Hematopoietic multipotent progenitor cell treated with erythropoietin and hydrocortisone succinate and interleukin-3 and kit ligand, for 8 days (in vitro differentiated cells): ENCODE measurements at regions not wholly inside any gene's neighbourhood (a gene's known extent, or its start where the extent isn't known, plus 50 kb on each side); places are given as distances from the start of the nearest gene placed in this dataset.

Experiments used
- DNase-seq: peaks from one replicate; pipeline ENCODE4 v3.0.0-alpha.2; 2015

DNA sequence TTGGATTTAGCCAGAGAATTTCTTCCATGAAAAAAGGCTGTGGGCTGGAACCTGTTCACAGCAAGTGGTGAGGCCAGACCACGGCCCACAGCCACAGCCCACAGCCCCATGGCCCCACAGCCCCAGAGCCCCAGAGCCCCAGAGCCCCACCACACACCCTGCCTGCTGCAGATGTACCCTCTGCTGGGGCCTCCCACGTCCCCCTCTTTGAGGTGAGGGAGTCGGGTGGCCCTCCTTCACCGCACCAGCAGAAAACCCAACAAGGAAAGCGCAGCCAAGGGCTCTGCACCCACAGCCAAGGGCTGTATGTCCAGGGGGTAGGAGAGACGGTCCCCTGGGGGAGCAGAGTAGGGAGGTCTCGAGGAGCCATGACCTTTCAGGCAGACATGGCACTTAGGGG is 327.5 kb upstream of the DIO3 start:
- no peak for DNase-seq

DNA sequence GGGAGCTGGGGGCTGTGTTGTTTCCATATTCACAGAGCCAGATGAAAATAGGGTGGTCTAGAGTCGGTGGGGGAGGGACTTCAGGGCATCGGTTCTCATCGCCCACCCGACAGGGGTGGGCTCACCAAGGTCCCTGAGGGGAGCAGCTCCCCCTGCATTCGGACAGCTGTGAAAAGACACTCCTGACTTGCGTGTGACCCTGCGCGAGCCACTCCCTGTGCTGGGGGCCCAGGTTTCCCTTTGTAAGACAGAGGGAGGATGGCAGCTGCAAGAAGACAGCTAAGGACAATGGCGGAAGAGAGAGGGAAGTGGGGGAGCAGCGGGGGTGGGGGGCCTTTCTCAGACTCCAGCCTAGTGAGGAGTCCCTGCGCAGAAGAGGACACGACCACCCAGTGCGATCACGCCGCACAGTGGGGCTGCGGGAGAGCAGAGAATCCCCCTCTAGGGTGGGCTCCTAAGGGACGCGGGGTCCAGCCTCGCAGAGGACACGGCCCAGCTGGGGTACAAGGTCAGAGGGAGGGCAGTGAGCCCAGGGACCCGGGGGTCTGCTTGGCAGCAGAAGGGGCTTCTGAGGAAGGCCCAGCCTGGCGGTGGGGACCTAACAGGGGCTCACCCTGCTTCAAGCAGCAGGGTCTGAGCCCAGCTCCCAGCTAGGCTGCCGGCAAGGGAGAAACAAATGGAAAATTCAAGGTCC is 326.9 kb upstream of the DIO3 start:
- DNase-seq: no peak

DNA sequence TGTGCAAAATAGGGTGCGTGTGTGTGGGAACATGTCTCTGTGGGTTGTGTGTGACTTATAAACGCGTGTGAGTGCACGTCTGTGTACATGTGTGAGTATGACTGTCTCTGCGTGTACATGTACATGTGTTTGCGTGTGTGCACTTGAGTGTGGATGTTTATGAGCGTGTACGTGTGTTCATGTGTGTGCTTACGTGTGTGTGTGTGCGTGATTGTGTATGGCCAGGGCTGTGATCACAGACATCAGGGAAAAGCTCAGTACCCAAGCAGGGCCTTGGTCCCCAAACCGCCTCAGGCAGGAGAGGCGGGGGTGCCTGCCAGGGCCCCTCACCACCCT is 326.3 kb upstream of the DIO3 start:
- DNase-seq: no peak

DNA sequence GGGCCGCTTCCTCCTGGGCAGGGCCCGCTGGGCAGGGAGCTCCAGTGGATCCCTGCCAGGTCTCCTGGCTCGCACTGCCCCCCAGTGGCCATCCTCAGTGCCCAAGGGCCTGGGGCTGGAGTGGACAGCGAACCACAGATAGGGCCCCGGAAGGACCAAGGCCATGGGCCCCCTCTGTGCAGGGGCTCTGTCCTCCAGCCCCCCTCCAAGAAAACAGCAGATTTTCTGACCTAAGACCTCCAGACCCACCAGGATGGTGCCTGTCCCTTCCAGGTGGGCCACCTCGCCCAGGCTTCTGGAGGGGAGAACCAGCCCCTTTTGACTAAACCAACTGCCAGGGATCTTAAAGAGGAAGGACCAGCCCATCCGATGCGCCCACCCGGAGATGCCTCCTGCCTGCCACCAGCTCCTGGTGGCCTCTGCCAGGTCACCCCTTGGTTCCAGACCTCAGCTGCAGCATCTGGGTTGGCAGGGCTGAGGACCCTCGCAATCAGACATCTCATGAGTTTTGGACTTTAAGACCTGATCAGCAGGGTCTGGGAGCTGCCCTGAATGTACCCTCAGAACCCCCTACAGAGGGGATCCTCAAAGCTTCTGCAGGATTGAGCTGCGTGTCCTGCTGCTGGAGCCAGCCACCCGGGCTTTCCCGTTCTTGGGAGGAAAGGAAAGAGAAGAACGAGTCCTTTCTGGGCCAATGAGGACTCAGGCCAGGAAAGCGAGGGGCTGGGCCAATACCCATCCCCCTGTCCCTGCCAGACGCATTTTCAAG is 325.8 kb upstream of the DIO3 start:
- peak; percentile 43 for DNase-seq

DNA sequence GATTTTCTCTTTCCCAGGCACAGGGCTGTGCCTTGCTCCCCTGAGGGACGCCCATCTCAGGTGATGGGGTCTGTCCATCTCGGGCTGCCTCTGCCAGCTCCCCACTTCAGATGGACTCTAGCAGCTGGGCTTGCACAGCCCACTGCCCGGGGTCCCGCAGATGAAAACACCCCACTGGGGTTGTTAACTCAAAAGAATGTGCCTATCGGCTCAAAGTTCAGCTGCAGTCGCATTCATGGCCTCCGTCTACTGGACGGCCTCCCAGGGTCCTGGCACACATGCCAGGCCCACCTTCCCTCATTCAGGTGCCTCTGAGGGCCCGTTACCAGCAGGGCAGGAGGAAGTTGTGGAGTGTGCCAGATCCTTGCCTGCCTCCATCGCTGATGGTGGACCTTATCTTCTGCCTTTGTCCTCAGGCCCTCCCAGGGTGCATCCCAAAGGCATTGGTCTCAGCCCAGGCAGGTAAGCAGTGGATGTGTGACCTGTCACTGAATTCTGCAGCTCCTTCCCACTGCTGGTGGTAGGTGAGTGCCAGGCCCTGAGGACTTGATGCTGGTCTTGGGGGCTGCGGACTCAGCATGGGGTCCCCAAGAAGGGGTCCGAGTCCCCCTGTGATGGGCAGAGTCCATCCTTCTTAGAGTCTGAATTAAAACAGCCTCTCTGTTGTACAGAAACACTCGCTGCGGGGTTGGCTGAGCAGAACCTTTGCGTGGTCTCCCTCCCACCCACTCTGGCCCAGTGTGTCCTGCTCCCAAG is 324.6 kb upstream of the DIO3 start:
- no peak for DNase-seq

DNA sequence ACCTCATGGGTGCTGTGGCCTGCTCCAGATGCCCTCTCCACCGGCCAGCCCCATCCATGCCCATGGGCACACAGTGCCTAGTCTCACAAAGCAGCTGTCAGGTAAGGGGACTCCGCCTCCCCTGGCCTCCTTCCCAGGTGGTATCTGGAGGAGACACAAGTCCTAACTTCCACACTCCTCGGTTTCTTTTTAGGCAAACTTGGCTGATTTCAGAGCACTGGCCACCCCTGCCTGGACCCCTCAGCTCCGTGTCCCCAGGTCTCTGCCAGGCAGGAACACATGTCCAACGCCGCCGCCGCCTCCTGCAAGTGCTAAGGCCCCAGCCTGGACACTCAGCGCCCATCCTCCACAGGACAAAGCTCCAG is 324.1 kb upstream of the DIO3 start:
- DNase-seq: no peak

DNA sequence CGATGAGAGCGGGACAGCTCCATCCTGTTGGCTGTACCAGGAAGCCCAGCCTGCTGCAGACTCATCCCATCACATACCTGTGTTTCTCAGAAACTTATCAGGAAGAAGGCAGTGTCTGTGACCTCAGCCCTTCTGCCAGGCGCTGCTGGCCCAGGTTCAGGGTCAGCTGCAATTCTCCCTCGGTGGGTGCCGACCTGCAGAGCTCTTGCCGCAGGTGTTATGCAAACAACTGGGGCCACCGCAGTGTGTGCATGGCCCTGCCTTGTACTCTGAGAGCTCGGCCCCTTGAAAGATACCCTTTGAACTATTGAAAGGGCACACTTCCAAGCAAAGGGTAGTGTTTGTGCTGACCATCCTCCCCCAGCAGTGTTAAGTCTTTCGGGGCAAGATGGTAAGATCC is 322.2 kb upstream of the DIO3 start:
- no peak for DNase-seq

DNA sequence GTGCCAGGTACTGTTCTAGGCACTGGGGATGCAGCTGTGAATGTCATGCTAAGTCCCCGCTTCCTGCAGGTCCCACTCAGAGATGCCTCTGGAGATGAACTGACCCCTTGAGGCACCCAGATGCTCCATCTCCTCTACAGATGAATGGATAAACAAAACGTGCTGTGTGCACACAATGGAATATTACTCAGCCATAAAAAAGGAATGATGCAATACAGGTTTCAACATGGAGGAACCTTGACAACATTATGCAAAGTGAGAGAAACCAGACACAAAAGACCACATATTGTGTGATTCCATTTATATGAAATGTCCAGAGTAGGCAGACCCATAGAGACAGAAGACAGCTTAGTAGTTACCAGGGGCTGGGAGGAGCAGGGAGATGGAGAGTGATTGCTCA is 320.1 kb upstream of the DIO3 start:
- no peak for DNase-seq

DNA sequence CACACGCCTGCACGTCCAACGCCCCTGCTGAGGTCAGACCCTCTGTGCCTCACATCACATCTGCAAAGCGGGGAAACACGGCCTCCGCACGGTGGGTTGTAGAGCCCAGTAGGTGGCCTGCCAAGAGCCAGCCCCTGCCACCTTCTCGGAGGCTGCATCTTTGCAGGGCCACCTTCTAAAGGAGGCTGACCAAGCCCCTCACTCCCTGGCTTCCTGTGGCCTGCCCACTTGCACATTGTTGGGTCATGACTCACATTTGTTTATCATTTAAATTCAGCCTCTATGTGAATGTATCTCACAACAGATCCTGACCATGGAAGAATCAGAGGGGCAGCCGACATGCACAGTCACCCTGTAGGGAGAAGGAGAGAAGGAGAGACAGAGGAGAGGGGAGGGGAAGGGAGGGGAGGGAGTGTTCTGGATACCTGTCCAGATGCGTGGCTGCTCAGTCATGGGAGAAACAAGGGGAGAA is 319.5 kb upstream of the DIO3 start:
- DNase-seq: no peak

DNA sequence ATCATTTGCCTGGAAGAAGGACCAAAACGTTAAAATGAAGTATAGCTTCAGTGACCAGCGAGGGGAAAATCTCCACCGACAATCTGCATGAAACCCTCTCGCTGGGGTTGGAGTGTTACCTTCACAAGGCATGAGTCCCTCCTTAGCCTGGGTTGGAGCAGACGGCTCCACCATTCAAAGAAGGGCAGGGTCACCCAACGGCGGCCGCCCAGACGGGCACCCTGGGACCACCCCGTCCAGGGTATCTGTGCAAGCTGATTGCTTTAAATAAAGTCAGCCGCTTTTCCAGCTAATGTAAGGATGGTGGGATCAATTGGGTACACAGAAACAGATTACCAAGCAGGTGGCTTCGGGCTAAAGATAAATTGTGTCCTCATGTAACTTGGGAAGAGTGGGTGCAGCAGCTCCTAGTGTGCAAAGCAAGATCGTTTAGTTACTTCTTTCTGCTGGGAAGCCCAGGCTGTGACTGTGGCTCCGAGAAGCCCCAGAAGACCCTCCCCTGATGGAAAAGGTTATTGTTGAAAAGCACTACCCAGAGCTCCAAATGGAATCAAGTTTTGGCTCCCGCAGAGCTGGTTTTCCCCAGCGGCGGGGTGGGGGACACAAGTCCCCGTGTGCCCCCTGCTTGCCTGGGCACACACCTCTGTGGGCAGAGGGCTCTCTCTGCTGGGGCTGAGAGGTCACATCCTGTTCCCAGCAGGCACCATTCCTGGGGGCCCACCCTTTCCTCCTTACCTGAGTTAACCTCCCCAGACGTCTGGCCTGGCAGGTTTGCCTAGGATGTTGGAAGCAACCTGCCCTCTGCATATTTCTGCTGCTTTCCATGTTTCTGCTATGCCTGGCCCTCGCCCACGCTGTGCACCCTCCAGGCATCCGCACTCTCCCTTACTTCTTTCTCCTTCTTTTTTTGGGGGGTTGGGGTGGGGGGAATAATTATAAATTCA is 318.6 kb upstream of the DIO3 start:
- DNase-seq: no peak

DNA sequence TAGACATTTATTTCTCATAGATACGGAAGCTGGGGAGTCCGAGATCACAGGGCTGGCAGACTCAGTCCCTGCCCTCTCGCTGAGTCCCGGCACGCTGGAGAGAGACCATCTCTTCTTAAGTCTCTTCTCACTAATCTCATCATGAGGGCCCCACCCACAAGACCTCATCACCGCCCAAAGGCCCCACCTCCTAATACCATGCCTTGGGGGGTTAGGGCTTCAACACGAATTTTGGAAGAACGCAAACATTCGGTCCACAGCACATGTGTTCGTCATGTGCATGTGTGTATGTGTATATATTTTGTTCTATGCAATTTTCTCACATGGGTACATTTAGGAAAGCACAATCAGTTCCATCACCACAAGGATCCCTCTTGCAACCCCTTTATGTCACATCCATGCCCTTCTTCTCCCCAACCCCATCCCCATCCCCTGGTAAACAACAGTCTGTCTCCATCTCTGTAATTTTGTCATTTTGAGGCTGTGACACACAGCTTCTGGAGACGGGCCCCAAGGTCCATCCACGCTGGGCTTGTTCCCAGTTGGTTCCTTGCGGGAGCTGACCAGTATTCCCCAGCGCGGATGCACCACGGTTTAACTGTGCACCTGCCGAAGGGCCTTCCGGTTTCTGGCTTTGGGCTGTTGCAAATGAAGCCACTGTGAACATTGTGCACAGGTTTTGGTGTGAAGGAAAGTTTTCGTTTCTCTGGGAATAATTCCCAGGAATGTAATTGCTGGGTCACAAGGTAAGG is 317.5 kb upstream of the DIO3 start:
- DNase-seq: no peak

DNA sequence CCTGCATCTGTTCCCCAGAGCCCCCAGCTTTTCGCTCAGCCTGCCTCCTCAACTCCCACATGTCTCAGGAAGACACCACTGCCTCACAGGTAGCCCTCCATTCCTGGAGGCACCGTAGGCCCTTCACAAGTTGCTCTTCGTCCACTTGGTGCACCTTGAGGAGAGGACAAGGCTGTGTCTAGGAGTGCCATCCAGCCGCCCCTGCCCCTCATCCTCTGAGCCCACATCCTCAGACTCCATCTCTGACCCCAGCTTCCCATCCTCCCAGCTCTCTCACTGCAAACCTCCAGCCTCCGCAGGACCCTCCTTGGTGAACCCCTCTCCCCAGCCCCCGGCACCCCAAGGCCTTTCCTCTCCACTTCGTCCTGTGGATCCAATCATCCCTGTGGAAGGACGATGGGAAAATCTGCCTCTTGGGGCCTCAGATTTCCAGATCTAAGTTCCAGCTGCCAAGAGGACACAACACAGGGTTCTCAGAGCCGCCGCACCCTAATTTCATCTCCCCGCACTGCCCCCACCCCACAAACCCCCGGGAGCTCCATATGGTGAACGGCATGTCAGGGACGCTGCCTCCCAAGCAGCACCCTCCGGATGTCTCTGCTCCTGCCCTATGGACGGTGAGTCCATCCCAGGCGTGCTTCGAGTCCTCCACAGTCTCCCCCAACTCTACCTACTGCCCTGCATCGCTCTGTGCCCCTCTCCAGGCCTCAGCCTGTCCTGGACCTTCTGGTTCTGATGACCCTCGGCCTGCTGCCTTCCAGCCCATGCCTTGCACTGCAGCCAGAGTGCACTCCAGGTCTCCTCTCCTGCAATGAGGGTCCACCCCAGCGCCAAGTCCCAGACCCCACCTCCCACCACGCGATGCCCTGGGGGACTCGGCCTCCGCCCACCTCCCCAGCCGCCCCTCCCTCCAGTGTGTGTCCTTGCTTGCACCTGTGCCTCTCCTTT is 314.1 kb upstream of the DIO3 start:
- no peak for DNase-seq

DNA sequence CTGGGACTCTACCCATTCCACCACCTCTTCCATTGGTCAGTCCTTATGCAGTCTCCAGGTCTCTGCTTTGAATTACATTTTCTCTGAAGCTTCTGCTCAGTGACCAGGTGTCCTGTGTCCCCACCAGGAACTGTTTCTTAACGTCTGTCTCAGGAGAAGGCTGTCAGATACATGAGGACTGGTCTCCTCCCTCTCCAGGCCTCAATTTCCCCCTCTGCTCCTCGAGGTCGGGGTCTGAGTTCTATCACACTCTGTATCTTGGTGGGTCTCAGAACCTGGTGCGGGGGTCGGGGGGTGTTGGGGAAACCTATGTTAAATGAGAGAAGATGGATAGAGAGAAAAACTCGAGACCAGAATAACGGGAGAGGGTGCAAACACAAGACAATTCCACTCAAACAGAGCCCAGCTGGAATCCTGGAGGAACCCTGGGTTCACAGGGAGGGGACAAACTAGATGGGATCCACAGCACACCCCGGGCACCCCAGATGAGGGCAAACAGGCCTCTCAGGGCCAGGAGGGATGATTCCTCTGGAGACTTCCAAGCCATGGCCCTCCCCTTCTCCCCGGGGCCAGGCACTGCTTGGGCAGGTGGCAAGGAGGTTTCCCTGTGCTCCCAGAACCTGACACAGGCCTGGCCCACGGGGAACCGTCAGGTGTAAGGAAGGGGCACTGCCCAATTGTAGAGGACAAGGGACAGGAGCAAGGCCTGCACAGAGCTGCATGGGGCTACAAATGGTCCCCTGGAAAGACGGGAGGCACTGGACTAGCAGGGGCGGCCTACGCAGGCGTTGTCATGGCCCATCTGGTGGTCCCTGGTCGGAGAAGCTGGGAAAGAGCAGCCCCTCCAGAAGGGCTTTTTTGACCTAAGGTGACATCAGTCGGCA is 313.2 kb upstream of the DIO3 start:
- DNase-seq: no peak

DNA sequence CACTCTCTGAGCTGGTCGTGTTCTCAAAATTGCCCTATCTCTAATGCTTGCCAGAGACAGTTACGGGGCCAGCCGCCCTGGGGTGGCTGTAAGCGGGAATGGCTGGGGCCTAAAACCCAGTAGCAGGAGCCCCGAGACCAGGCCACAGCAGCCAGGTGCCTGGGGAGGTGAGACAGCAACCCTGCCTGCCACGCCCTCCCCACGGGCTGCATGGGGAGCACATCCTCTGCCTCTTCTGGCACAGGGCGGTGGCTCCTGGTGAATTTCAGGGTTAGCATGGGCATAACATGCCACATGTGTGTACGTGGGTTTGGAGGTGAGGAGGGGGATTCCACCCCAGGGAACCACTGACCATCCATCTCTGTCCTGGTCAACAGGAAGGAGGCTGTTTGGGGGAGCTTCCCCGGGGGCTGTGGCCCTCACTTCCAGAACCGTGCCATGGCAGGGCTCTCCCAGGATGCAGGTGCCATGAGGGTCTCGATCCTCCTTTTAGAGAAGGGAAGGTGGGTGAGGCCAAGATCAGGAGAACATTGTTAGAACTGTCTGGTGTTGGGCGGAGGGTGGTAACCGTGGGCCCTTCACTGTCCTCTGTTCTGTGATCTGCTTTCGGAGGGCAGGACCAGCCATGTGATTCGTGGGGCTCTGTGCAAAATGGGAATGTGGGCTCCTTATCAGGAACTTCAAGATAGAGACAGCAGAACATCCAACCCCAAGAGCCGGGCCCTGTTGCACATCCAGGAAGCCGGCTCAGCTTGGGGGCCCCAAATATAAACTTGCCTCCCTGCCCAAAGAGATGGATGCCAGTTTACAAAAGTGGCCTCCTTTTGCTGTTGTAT is 312.2 kb upstream of the DIO3 start:
- no peak for DNase-seq

DNA sequence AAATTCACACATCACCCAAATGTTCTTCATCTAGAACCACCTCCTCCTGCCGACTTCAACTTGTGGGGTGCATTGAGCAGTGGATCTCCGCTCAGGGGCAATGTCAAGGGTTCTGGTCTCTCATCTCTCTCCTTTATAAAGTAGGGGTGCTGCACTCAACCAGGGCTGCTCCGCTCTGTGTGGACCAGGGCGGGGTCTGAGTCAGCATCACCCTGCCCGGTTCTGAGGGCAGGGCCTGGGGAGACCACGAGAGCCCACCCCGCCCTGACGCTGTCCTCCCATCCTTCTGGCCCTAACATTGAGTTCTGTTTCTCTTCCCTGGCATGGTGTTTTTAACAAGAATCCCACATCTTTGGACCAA is 311.6 kb upstream of the DIO3 start:
- DNase-seq: no peak

DNA sequence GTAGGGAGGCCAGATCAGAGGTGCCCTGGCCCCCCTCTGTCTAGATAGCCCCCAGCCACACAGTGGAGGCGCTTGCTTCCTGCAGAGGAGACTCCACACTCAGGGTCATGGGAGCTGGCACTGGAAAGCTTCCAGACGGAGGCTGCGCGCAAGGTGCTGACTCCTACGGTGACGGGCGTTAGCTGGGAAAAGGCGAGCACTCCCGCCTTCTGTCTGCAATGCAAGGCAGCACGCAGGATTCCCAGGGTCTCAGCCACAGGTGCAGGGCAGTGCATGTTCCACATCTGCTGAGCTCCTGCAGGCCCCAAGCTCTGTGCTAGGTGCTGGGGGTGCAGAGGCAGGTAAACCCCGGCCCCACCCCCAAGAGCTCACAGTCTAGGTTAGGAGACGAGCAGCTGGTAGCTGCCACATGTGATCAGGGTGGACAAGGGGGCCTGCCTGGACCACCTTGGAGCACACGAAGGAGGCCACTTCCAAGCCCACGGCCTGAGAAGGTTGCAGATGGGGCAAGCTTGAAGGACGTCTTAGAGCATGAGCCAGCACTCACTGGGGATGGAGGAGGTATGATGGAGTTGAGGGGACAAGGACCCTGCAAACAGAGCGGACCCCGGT is 310.9 kb upstream of the DIO3 start:
- DNase-seq: no peak

DNA sequence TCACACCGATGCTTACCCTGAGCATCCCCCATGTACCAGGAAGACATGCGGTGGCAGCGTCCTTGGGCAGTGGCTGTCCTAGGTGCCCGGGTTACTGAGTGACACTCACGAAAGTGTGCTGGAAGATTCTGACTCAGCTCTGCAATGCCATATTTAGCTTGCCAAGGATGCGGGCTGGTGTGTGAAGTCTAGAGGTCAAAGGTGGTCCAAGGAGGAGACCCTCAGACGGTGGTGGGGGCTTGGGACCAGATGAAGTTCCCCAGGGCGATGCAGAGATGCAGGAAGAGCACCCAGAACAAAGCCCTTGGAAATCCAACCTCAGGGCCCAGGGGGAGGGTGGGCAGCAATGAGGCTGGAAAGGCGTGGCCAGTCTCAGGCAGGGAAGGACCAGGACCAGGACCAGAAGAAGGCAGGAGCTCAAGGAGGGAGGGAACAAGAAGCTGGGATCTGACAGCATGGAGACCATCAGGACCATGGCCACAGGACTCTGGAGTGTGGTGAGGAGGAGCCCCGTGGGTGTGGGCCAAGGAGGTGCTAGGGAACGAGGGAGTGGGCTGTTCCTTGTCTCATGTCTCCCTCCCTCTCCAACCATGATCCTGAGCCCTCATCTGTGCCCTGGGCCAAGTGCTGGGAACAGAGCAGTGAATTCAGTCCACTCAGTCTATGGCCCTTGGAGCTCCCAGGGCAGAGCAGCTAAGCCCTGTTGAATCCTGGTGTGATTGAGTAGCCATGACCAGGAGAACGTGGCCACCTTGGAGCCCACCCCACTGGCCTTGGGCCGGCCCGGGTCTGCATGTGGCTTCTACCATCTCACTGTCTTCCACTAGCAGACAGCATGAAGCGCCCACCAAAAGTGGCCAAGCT is 310.1 kb upstream of the DIO3 start:
- DNase-seq: no peak
